HG03571 (cell line): ENCODE measurements at regions not wholly inside any gene's neighbourhood (a gene's known extent, or its start where the extent isn't known, plus 50 kb on each side); places are given as distances from the start of the nearest gene placed in this dataset.

Experiments used
- ATAC-seq: cut with Tn5 transposase; IDR thresholded peaks from one replicate; pipeline ENCODE4 v1.9.1; 2021; ENCODE audit not compliant: unreplicated experiment

GRCh38 chr4:186018261-186018660, 50.7 kb upstream of the TLR3 start:
- ATAC-seq, result no peak

GRCh38 chr4:186018784-186019183, 50.2 kb upstream of the TLR3 start:
- ATAC-seq, result no peak
